Embryonic facial prominence (tissue), 1 donor: ENCODE measurements at regions not wholly inside any gene's neighbourhood (a gene's known extent, or its start where the extent isn't known, plus 50 kb on each side); places are given as distances from the start of the nearest gene placed in this dataset.
"Not testable (repeated sequence)": the region's sequence is repeated elsewhere in the genome, so short reads cannot be mapped to it uniquely, and the experiment has no call there.

ENCODE experiments used
- DNase-seq: peaks from one replicate; pipeline ENCODE4 v3.0.0-alpha.2; 2016; ENCODE audit errors: extremely low spot score

GRCh38 chr9:78967596-78968217, 604.1 kb upstream of the TLE4 start:
- no peak for DNase-seq

- no peak for DNase-seq
Measured at GRCh38 chr9:78970375-78970774, 601.4 kb upstream of the TLE4 start.

GRCh38 chr9:78971540-78971939, 600.2 kb upstream of the TLE4 start:
- no peak for DNase-seq

- no peak for DNase-seq
Measured at GRCh38 chr9:78972303-78972999, 599.3 kb upstream of the TLE4 start.

GRCh38 chr9:78973907-78974306, 597.9 kb upstream of the TLE4 start:
- no peak for DNase-seq

- no peak for DNase-seq
Measured at GRCh38 chr9:78982849-78983248, 588.9 kb upstream of the TLE4 start.

GRCh38 chr9:78985084-78985738, 586.6 kb upstream of the TLE4 start:
- no peak for DNase-seq

- no peak for DNase-seq
Measured at GRCh38 chr9:78986446-78986845, 585.3 kb upstream of the TLE4 start.

- no peak for DNase-seq
Measured at GRCh38 chr9:78989031-78989658, 582.6 kb upstream of the TLE4 start.

GRCh38 chr9:78994471-78994870, 577.3 kb upstream of the TLE4 start:
- no peak for DNase-seq

- DNase-seq, result not testable (repeated sequence)
Measured at GRCh38 chr9:78994974-78995373, 576.8 kb upstream of the TLE4 start.

- no peak for DNase-seq
Measured at GRCh38 chr9:78997296-78997695, 574.5 kb upstream of the TLE4 start.

- DNase-seq, result no peak
Measured at GRCh38 chr9:79000230-79001002, 571.3 kb upstream of the TLE4 start.

- DNase-seq, result no peak
Measured at GRCh38 chr9:79001012-79001411, 570.8 kb upstream of the TLE4 start.

- DNase-seq, result no peak
Measured at GRCh38 chr9:79003514-79003913, 568.3 kb upstream of the TLE4 start.

GRCh38 chr9:79004032-79004431, 567.7 kb upstream of the TLE4 start:
- DNase-seq, result no peak

GRCh38 chr9:79006546-79006945, 565.2 kb upstream of the TLE4 start:
- DNase-seq, result no peak

GRCh38 chr9:79007701-79008483, 563.9 kb upstream of the TLE4 start:
- no peak for DNase-seq

- no peak for DNase-seq
Measured at GRCh38 chr9:79008916-79009315, 562.8 kb upstream of the TLE4 start.

GRCh38 chr9:79011461-79011860, 560.3 kb upstream of the TLE4 start:
- no peak for DNase-seq

- no peak for DNase-seq
Measured at GRCh38 chr9:79012561-79012960, 559.2 kb upstream of the TLE4 start.
